ENCODE measurements at regions not wholly inside any gene's neighbourhood (a gene's known extent, or its start where the extent isn't known, plus 50 kb on each side); places are given as distances from the start of the nearest gene placed in this dataset.

DNA sequence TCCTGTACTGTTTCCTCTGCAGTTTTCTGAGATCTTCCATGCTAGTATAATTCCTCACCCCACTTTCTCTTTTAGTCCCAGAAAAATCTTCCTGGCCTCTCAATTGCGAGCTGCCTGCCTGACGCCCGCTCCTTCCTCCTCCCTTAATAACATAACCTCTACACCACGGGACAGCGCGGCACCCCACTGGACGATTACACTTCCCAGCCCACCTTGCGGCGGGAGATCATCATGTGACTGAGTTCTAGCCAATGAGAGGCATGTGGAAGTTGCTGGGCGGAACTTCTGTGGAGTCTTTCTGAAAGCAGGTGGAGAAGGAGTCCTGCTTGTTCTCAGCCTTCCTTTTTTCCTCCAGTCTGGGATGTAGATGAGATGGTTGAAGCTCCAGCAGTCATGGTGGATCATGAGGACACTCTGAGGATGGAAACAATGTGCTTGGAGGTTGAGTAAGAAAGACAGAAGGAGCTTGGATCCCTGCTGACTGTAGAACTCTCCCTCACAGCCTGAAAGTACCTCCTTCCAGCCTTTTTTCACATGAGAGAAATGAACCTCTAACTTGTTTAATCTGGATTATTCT lies 133.6 kb upstream of the VRK1 start:
- ChIA-PET POLR2A (no interaction called here), CTCF (no interaction called here)
- no peaks in the 10 kb centered on the region for H3K4me1 ChIP-seq (ENCODE audit: control insufficient read depth in 2 of 2, insufficient read depth in 2 of 2, low read length in 2 of 2)
- DNase-seq (no peak), ATAC-seq (ENCODE audit: low read depth) (no peak)
- no peaks in the 10 kb centered on the region for H4K20me1 ChIP-seq (ENCODE audit: control insufficient read depth, insufficient read depth, low read length, poor library complexity, severe bottlenecking)
- H3K9me3 ChIP-seq (ENCODE audit: control extremely low read depth in 1 of 3, control insufficient read depth in 2 of 3, insufficient read depth in 1 of 3, low read length in 2 of 3), result peaks cover 0 to 8% (median 0%) of the 10 kb centered on the region in 3 donors
- no peak overlapping the region for H3K4me2 ChIP-seq (replicated peaks; ENCODE audit: low read depth, low read length, poor library complexity, severe bottlenecking)
- no peak overlapping the region for H3K27ac ChIP-seq (ENCODE audit: low read length in 2 of 2)
- intact Hi-C loops (cut with micrococcal nuclease), result no loop called here
- no peaks in the 10 kb centered on the region for H3K9me3 Mint-ChIP-seq (ENCODE audit: insufficient read depth)
- no peaks in the 10 kb centered on the region for H3K36me3 ChIP-seq (replicated peaks in 1 of 2; ENCODE audit: control extremely low read depth in 1 of 2, control insufficient read depth in 1 of 2, extremely low read depth in 1 of 2, insufficient read depth in 2 of 2, low read length in 1 of 2)
- H3K27me3 ChIP-seq (replicated peaks in 1 of 4; ENCODE audit: control extremely low read depth in 1 of 4, control insufficient read depth in 3 of 4, insufficient read depth in 4 of 4, low read length in 3 of 4), result peaks cover 0 to 7% (median 2%) of the 10 kb centered on the region in 4 experiments
- H3K4me3 Mint-ChIP-seq, result no peak overlapping the region
- H3K79me2 ChIP-seq (ENCODE audit: control insufficient read depth, insufficient read depth, low read length), result no peaks in the 10 kb centered on the region
- TF ChIP-seq EZH2 (IDR thresholded peaks at IDR 0.05; ENCODE audit: borderline replicate concordance, insufficient read depth, low read depth, low read length, poor library complexity, severe bottlenecking), result no peak
- TF ChIP-seq, protein P1, sequence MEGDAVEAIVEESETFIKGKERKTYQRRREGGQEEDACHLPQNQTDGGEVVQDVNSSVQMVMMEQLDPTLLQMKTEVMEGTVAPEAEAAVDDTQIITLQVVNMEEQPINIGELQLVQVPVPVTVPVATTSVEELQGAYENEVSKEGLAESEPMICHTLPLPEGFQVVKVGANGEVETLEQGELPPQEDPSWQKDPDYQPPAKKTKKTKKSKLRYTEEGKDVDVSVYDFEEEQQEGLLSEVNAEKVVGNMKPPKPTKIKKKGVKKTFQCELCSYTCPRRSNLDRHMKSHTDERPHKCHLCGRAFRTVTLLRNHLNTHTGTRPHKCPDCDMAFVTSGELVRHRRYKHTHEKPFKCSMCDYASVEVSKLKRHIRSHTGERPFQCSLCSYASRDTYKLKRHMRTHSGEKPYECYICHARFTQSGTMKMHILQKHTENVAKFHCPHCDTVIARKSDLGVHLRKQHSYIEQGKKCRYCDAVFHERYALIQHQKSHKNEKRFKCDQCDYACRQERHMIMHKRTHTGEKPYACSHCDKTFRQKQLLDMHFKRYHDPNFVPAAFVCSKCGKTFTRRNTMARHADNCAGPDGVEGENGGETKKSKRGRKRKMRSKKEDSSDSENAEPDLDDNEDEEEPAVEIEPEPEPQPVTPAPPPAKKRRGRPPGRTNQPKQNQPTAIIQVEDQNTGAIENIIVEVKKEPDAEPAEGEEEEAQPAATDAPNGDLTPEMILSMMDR (IDR thresholded peaks at IDR 0.05), result no peak
- 100% methylated on average over 4 of the region's 10 CpGs for WGBS (ENCODE audit: insufficient coverage)
- H3K4me3 ChIP-seq (ENCODE audit: control extremely low read depth in 1 of 5, extremely low read depth in 1 of 5, insufficient read depth in 1 of 5, low read depth in 2 of 5, low read length in 4 of 5), result no peak overlapping the region
- no peak overlapping the region for H3K27ac Mint-ChIP-seq
- H3K4me1 Mint-ChIP-seq, result peaks cover 2% of the 10 kb centered on the region
- peaks cover 36% of the 10 kb centered on the region for H3K27me3 Mint-ChIP-seq
- H3K9ac ChIP-seq (ENCODE audit: low read length), result no peak overlapping the region
- no peak overlapping the region for H2AFZ ChIP-seq (ENCODE audit: insufficient read depth, low read depth, low read length, poor library complexity, severe bottlenecking)

DNA sequence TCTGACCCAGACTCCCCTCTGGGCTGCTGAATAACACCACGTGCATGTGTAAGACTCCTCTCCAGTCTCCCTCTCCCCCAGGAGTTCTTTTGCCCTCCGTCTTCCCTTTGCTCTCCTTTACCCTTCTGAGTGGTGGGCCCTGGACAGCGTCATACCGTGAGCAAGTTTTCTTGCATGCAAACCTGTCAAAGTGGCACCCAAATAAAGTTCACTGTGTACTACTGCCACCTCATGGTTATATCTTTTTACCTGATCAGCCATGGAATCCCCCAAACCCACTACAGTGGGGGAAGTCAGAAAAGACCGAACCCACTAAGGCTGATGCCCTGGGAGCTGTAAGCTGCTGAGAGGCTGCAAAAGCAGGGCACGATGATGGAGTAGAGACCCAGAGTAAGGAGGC lies 131.1 kb upstream of the VRK1 start:
- intact Hi-C loops (cut with micrococcal nuclease), result no loop called here
- no peak for DNase-seq
- H3K4me1 Mint-ChIP-seq, result no peaks in the 10 kb centered on the region
- peaks cover 32% of the 10 kb centered on the region for H3K27me3 Mint-ChIP-seq
- H3K79me2 ChIP-seq (ENCODE audit: control insufficient read depth, insufficient read depth, low read length), result no peaks in the 10 kb centered on the region
- no peak for TF ChIP-seq EZH2 (IDR thresholded peaks at IDR 0.05; ENCODE audit: borderline replicate concordance, insufficient read depth, low read depth, low read length, poor library complexity, severe bottlenecking)
- TF ChIP-seq, protein P1 (IDR thresholded peaks at IDR 0.05), result no peak
- H3K4me3 Mint-ChIP-seq, result no peak overlapping the region
- H3K36me3 ChIP-seq (replicated peaks in 1 of 2; ENCODE audit: control extremely low read depth in 1 of 2, control insufficient read depth in 1 of 2, extremely low read depth in 1 of 2, insufficient read depth in 2 of 2, low read length in 1 of 2), result no peaks in the 10 kb centered on the region
- 77% methylated on average over 6 of the region's 6 CpGs for WGBS (ENCODE audit: insufficient coverage)
- H3K9me3 Mint-ChIP-seq (ENCODE audit: insufficient read depth), result no peaks in the 10 kb centered on the region
- peaks cover 0 to 7% (median 3%) of the 10 kb centered on the region in 4 experiments for H3K27me3 ChIP-seq (replicated peaks in 1 of 4; ENCODE audit: control extremely low read depth in 1 of 4, control insufficient read depth in 3 of 4, insufficient read depth in 4 of 4, low read length in 3 of 4)
- H3K4me3 ChIP-seq (ENCODE audit: control extremely low read depth in 1 of 5, extremely low read depth in 1 of 5, insufficient read depth in 1 of 5, low read depth in 2 of 5, low read length in 4 of 5), result no peak overlapping the region
- ChIA-PET CTCF (no interaction called here), POLR2A (no interaction called here)
- H3K9me3 ChIP-seq (ENCODE audit: control extremely low read depth in 1 of 3, control insufficient read depth in 2 of 3, insufficient read depth in 1 of 3, low read length in 2 of 3), result peaks cover 0 to 8% (median 0%) of the 10 kb centered on the region in 3 donors
- no peak overlapping the region for H2AFZ ChIP-seq (ENCODE audit: insufficient read depth, low read depth, low read length, poor library complexity, severe bottlenecking)
- no peaks in the 10 kb centered on the region for H3K4me1 ChIP-seq (ENCODE audit: control insufficient read depth in 2 of 2, insufficient read depth in 2 of 2, low read length in 2 of 2)
- no peak overlapping the region for H3K27ac Mint-ChIP-seq
- no peak overlapping the region for H3K27ac ChIP-seq (ENCODE audit: low read length in 2 of 2)
- no peak overlapping the region for H3K9ac ChIP-seq (ENCODE audit: low read length)
- no peak overlapping the region for H3K4me2 ChIP-seq (replicated peaks; ENCODE audit: low read depth, low read length, poor library complexity, severe bottlenecking)
- no peaks in the 10 kb centered on the region for H4K20me1 ChIP-seq (ENCODE audit: control insufficient read depth, insufficient read depth, low read length, poor library complexity, severe bottlenecking)
- no peak for ATAC-seq (ENCODE audit: low read depth)

Data from B cell (primary cell).